GM12892 (cell line): ENCODE measurements at regions not wholly inside any gene's neighbourhood (a gene's known extent, or its start where the extent isn't known, plus 50 kb on each side); places are given as distances from the start of the nearest gene placed in this dataset.
A peak's percentile ranks its signal among the peaks of the same experiment; 100 is the strongest.
"Not testable (repeated sequence)": the region's sequence is repeated elsewhere in the genome, so short reads cannot be mapped to it uniquely, and the experiment has no call there.

Experiments
- DNase-seq: peaks from one replicate; pipeline ENCODE4 v3.0.0; 2011; ENCODE audit not compliant: insufficient read length
- FAIRE-seq: peaks from 2 replicates; lab custom pipeline; 2011; peaks lifted over from hg19 to GRCh38; lab: Jason Lieb, UNC
- POLR2A ChIP-seq: IDR thresholded peaks from 2 replicates; pipeline ENCODE4 v1.6.1; 2011; ENCODE audit warnings: low read depth, low read length, control low read depth
- POLR2AphosphoS5 ChIP-seq: IDR thresholded peaks from 2 replicates; pipeline ENCODE4 v1.6.1; 2011; ENCODE audit warnings: low read depth, low read length, control low read depth
- TAF1 ChIP-seq: IDR thresholded peaks from 2 replicates; pipeline ENCODE4 v1.6.1; 2011; ENCODE audit warnings: low read depth, mild to moderate bottlenecking, control low read depth, low read length, borderline replicate concordance

GRCh38 chrX:8044947-8045346 lies 117.7 kb upstream of the PNPLA4 start:
- no peak for TF ChIP-seq POLR2AphosphoS5
- TF ChIP-seq POLR2A, result no peak
- no peak for TF ChIP-seq TAF1
- no peak for DNase-seq
- no peak for FAIRE-seq

- DNase-seq (no peak), FAIRE-seq (no peak)
- TF ChIP-seq TAF1 (no peak), POLR2A (no peak), POLR2AphosphoS5 (no peak)
These were observed 116.3 kb upstream of the PNPLA4 start for GRCh38 chrX:8043546-8043945.

GRCh38 chrX:8043121-8043520 lies 115.9 kb upstream of the PNPLA4 start:
- no peak for FAIRE-seq
- no peak for DNase-seq
- no peak for TF ChIP-seq POLR2AphosphoS5
- TF ChIP-seq POLR2A, result no peak
- no peak for TF ChIP-seq TAF1

GRCh38 chrX:8042304-8042703 lies 115.1 kb upstream of the PNPLA4 start:
- DNase-seq (no peak), FAIRE-seq (no peak)

GRCh38 chrX:8039711-8040110 lies 112.5 kb upstream of the PNPLA4 start:
- not testable (repeated sequence) for DNase-seq, FAIRE-seq

More at GRCh38 chrX:8042304-8042703, 115.1 kb upstream of the PNPLA4 start:
- no peak for TF ChIP-seq POLR2AphosphoS5
- no peak for TF ChIP-seq TAF1
- no peak for TF ChIP-seq POLR2A

GRCh38 chrX:8037593-8038348 lies 110.6 kb upstream of the PNPLA4 start:
- DNase-seq (no peak), FAIRE-seq (peak; percentile 5)
- TF ChIP-seq POLR2A (no peak), POLR2AphosphoS5 (no peak), TAF1 (no peak)

- DNase-seq (no peak), FAIRE-seq (no peak)
- no peak for TF ChIP-seq POLR2A
- no peak for TF ChIP-seq TAF1
- TF ChIP-seq POLR2AphosphoS5, result no peak
These were observed 109.7 kb upstream of the PNPLA4 start for GRCh38 chrX:8036914-8037313.

GRCh38 chrX:8034058-8034457 lies 106.8 kb upstream of the PNPLA4 start:
- FAIRE-seq (no peak), DNase-seq (no peak)
- TF ChIP-seq TAF1 (no peak), POLR2A (no peak), POLR2AphosphoS5 (no peak)

- TF ChIP-seq TAF1, result no peak
- no peak for TF ChIP-seq POLR2AphosphoS5
- TF ChIP-seq POLR2A, result no peak
- FAIRE-seq (no peak), DNase-seq (no peak)
These were observed 106.0 kb upstream of the PNPLA4 start for GRCh38 chrX:8033175-8033574.

GRCh38 chrX:8030361-8030760 lies 103.1 kb upstream of the PNPLA4 start:
- no peak for TF ChIP-seq POLR2A
- no peak for TF ChIP-seq TAF1
- no peak for TF ChIP-seq POLR2AphosphoS5
- FAIRE-seq (no peak), DNase-seq (no peak)

- TF ChIP-seq TAF1, result no peak
- no peak for FAIRE-seq
- DNase-seq, result no peak
These were observed 100.6 kb upstream of the PNPLA4 start for GRCh38 chrX:8027827-8028226.

GRCh38 chrX:8025705-8026104 lies 98.5 kb upstream of the PNPLA4 start:
- FAIRE-seq (no peak), DNase-seq (no peak)
- TF ChIP-seq TAF1 (no peak), POLR2AphosphoS5 (no peak), POLR2A (no peak)

- FAIRE-seq (no peak), DNase-seq (no peak)
- no peak for TF ChIP-seq POLR2A
- TF ChIP-seq POLR2AphosphoS5, result no peak
- no peak for TF ChIP-seq TAF1
These were observed 91.7 kb upstream of the PNPLA4 start for GRCh38 chrX:8018934-8019333.
